HL-60 (cell line): ENCODE measurements at regions not wholly inside any gene's neighbourhood (a gene's known extent, or its start where the extent isn't known, plus 50 kb on each side); places are given as distances from the start of the nearest gene placed in this dataset.

ENCODE experiments used
- DNase-seq, 2 experiments: peaks; one replicate each; pipeline ENCODE4 v3.0.0-alpha.2; 2010 to 2020; ENCODE audit warnings: low read depth in 1 of 2, low spot score in 1 of 2
- H3K27ac ChIP-seq: fragments of 250-450 bp; sonication (Bioruptor Pico); replicated peaks from 2 replicates; pipeline ENCODE4 v1.5.1; 2020; ENCODE audit warnings: mild to moderate bottlenecking, moderate library complexity
- H3K27me3 ChIP-seq: fragments of 250-450 bp; sonication (Bioruptor Pico); 2 replicates; pipeline ENCODE4 v1.5.1; 2021; ENCODE audit warnings: mild to moderate bottlenecking, moderate library complexity; ENCODE audit not compliant: insufficient read depth, poor library complexity, severe bottlenecking
- H3K4me3 ChIP-seq: replicated peaks from 2 replicates; pipeline ENCODE4 v1.5.1; 2011; ENCODE audit warnings: mild to moderate bottlenecking, control low read depth, low read length; ENCODE audit not compliant: insufficient read depth
- GABPA ChIP-seq: IDR thresholded peaks from 2 replicates; pipeline ENCODE4 v1.6.1; 2012; ENCODE audit warnings: low read depth
- POLR2AphosphoS5 ChIP-seq: IDR thresholded peaks from 2 replicates; pipeline ENCODE4 v1.6.1; 2012; ENCODE audit warnings: low read depth
- REST ChIP-seq: IDR thresholded peaks from 2 replicates; pipeline ENCODE4 v1.6.1; 2012; ENCODE audit warnings: low read depth; ENCODE audit not compliant: insufficient replicate concordance
- SPI1 ChIP-seq: IDR thresholded peaks from 2 replicates; pipeline ENCODE4 v1.6.1; 2012; ENCODE audit warnings: low read depth, mild to moderate bottlenecking, borderline replicate concordance
- TF ChIP-seq, protein P1 (sequence below): IDR thresholded peaks from one replicate; pipeline ENCODE4 v1.5.1; 2011; ENCODE audit warnings: low read length, control low read depth, inconsistent platforms; ENCODE audit not compliant: insufficient read depth

DNA sequence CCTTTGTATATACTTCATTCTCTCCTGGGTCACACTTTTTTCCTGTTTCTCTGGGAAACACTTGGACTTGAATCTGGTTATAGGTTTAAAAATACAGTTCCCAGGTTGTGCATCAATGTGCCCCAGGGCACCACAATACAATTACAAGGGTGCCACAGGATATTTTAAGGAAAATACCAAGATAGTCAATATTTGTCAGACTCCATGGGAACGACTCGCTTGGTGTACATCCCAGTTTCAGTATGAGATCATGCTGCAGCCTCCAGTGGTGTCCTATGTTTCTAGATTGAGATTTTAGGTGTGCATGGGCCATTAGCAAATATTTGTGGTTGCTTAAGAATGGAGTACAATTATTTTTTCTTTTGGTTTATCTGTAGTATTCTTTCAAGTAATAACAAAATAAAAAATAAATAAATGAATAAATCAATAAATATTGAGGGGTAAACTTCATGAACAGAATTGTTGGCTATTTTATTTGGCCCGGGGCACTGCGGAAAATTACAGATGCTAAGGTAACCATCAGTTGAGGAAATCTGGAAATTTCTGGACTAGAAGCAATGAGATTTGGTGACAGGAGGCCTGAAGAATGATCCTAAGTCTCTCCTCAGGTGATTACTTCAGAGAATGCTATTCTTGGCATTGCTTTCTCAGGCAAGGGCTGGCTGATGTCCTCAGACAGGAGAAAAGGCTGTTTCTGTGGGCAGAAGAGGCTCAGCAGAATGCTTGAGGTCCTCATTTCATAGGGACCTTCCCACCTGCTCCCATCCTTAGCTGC lies 649.3 kb upstream of the SOX11 start:
- no peak overlapping the region for H3K4me3 ChIP-seq
- DNase-seq, result no peak
- no peak overlapping the region for H3K27ac ChIP-seq
- no peak for TF ChIP-seq GABPA
- TF ChIP-seq, protein P1, sequence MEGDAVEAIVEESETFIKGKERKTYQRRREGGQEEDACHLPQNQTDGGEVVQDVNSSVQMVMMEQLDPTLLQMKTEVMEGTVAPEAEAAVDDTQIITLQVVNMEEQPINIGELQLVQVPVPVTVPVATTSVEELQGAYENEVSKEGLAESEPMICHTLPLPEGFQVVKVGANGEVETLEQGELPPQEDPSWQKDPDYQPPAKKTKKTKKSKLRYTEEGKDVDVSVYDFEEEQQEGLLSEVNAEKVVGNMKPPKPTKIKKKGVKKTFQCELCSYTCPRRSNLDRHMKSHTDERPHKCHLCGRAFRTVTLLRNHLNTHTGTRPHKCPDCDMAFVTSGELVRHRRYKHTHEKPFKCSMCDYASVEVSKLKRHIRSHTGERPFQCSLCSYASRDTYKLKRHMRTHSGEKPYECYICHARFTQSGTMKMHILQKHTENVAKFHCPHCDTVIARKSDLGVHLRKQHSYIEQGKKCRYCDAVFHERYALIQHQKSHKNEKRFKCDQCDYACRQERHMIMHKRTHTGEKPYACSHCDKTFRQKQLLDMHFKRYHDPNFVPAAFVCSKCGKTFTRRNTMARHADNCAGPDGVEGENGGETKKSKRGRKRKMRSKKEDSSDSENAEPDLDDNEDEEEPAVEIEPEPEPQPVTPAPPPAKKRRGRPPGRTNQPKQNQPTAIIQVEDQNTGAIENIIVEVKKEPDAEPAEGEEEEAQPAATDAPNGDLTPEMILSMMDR, result no peak
- no peak for TF ChIP-seq SPI1
- no peak for TF ChIP-seq POLR2AphosphoS5
- TF ChIP-seq REST, result no peak
- no peaks in the 10 kb centered on the region for H3K27me3 ChIP-seq

DNA sequence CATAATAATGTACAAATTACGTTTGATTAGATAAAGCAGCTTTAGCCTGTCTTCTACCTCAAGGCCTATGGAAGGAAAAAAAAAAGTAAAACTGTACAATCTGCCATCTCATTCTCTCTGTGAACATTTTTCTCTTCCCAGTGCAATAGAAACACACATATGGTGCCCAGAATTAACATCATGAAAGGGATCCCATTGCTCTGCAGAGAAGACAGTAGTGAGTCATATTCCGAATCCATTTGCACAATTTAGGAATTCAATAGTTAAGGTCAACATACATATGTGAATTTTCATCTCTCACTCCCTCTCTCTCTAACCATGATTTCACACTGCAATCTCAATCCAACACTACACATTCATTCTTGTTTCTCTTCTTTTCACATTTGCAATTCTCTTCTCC lies 640.9 kb upstream of the SOX11 start:
- DNase-seq, result no peak
- no peak overlapping the region for H3K4me3 ChIP-seq
- H3K27me3 ChIP-seq, result no peaks in the 10 kb centered on the region
- no peak overlapping the region for H3K27ac ChIP-seq
- TF ChIP-seq REST (no peak), SPI1 (no peak), GABPA (no peak), POLR2AphosphoS5 (no peak)
- TF ChIP-seq, protein P1, result no peak

- no peak for DNase-seq
- TF ChIP-seq, protein P1, result no peak
- no peak for TF ChIP-seq REST
- no peak for TF ChIP-seq POLR2AphosphoS5
- TF ChIP-seq SPI1, result no peak
- TF ChIP-seq GABPA, result no peak
- no peak overlapping the region for H3K4me3 ChIP-seq
- H3K27me3 ChIP-seq, result no peaks in the 10 kb centered on the region
- H3K27ac ChIP-seq, result no peak overlapping the region
Measured at GRCh38 chr2:5052905-5053304, 639.3 kb upstream of the SOX11 start.
